OCI-LY3 (cell line): ENCODE measurements at regions not wholly inside any gene's neighbourhood (a gene's known extent, or its start where the extent isn't known, plus 50 kb on each side); places are given as distances from the start of the nearest gene placed in this dataset.

Experiments
- CTCF ChIP-seq: fragments of 200-600, 300-600 bp; sonication (generic); IDR thresholded peaks from 2 replicates; pipeline ENCODE4 v1.5.1; 2014; ENCODE audit warnings: antibody characterized with exemption, low read length, low read depth
- EZH2phosphoT487 ChIP-seq: fragments of 200-600 bp; shearing (Covaris generic); IDR thresholded peaks from 2 replicates; pipeline ENCODE4 v1.6.1; 2018; ENCODE audit warnings: antibody characterized with exemption, mixed run types, low read depth

GRCh38 chr10:55168343-55168742 lies 367.3 kb upstream of the PCDH15 start:
- TF ChIP-seq CTCF (no peak), EZH2phosphoT487 (no peak)
